ENCODE measurements at regions not wholly inside any gene's neighbourhood (a gene's known extent, or its start where the extent isn't known, plus 50 kb on each side); places are given as distances from the start of the nearest gene placed in this dataset.

GRCh38 chr6:4559281-4559875 lies 216.8 kb upstream of the CDYL start:
- Histone ChIP-seq H3K9me3 (replicated peaks in 1 of 11) (peaks cover 0 to 7% (median 0%) of the 10 kb centered on the region in 11 experiments; a peak in 1 of 22 replicates), H3K4me3 (no peak overlapping the region), H3K4me2 (no peak overlapping the region), H3K36me3 (no peaks in the 10 kb centered on the region), H3K9ac (no peak overlapping the region), H3K27ac (no peak overlapping the region), H4K20me1 (no peaks in the 10 kb centered on the region), H3K4me1 (no peaks in the 10 kb centered on the region; a peak in 2 of 20 replicates), H3K27me3 (no peaks in the 10 kb centered on the region)
- no peak for TF ChIP-seq Cebpa-rat (IDR thresholded peaks at IDR 0.05)

- no peaks in the 10 kb centered on the region for H3K36me3 ChIP-seq
- TF ChIP-seq Cebpa-rat (IDR thresholded peaks at IDR 0.05): no peak
- peaks cover 8 to 12% (median 10%) of the 10 kb centered on the region in 11 experiments; a peak in 21 of 22 replicates for H3K9me3 ChIP-seq (replicated peaks in 1 of 11)
- no peak overlapping the region for H3K27ac ChIP-seq
- no peaks in the 10 kb centered on the region for H4K20me1 ChIP-seq
- no peak overlapping the region for H3K4me2 ChIP-seq
- H3K4me3 ChIP-seq: no peak overlapping the region
- no peak overlapping the region for H3K9ac ChIP-seq
- no peaks in the 10 kb centered on the region for H3K4me1 ChIP-seq
- H3K27me3 ChIP-seq: no peaks in the 10 kb centered on the region
These were observed 221.6 kb upstream of the CDYL start for GRCh38 chr6:4554645-4555044.

- H3K27me3 ChIP-seq: no peaks in the 10 kb centered on the region
- no peak overlapping the region for H3K4me2 ChIP-seq
- no peaks in the 10 kb centered on the region for H3K4me1 ChIP-seq
- peaks cover 11 to 16% (median 13%) of the 10 kb centered on the region in 11 experiments; a peak in 21 of 22 replicates for H3K9me3 ChIP-seq (replicated peaks in 1 of 11)
- no peak overlapping the region for H3K9ac ChIP-seq
- no peak overlapping the region for H3K4me3 ChIP-seq
- TF ChIP-seq Cebpa-rat (IDR thresholded peaks at IDR 0.05): no peak
- no peaks in the 10 kb centered on the region for H4K20me1 ChIP-seq
- H3K36me3 ChIP-seq: no peaks in the 10 kb centered on the region
- H3K27ac ChIP-seq: no peak overlapping the region
These were observed 222.8 kb upstream of the CDYL start for GRCh38 chr6:4553387-4553786.

GRCh38 chr6:4550227-4550597 lies 226.0 kb upstream of the CDYL start:
- H3K36me3 ChIP-seq: no peaks in the 10 kb centered on the region
- TF ChIP-seq Cebpa-rat (IDR thresholded peaks at IDR 0.05): no peak

GRCh38 chr6:4549556-4550226 lies 226.5 kb upstream of the CDYL start:
- H3K27ac ChIP-seq: no peak overlapping the region
- H3K27me3 ChIP-seq: no peaks in the 10 kb centered on the region
- H3K36me3 ChIP-seq: no peaks in the 10 kb centered on the region
- H3K4me1 ChIP-seq: no peaks in the 10 kb centered on the region
- no peak overlapping the region for H3K4me2 ChIP-seq
- no peak overlapping the region for H3K9ac ChIP-seq
- H4K20me1 ChIP-seq: no peaks in the 10 kb centered on the region
- TF ChIP-seq Cebpa-rat (IDR thresholded peaks at IDR 0.05): no peak
- no peak overlapping the region for H3K4me3 ChIP-seq
- peaks cover 11 to 16% (median 13%) of the 10 kb centered on the region in 11 experiments; a peak in 21 of 22 replicates for H3K9me3 ChIP-seq (replicated peaks in 1 of 11)

More at GRCh38 chr6:4550227-4550597, 226.0 kb upstream of the CDYL start:
- Histone ChIP-seq H3K27me3 (no peaks in the 10 kb centered on the region), H3K27ac (no peak overlapping the region), H3K9ac (no peak overlapping the region), H3K4me1 (no peaks in the 10 kb centered on the region), H3K9me3 (replicated peaks in 1 of 11) (peaks cover 11 to 16% (median 13%) of the 10 kb centered on the region in 11 experiments; a peak in 21 of 22 replicates), H3K4me2 (no peak overlapping the region), H3K4me3 (no peak overlapping the region), H4K20me1 (no peaks in the 10 kb centered on the region)

GRCh38 chr6:4545893-4546292 lies 230.3 kb upstream of the CDYL start:
- no peak for TF ChIP-seq Cebpa-rat (IDR thresholded peaks at IDR 0.05)
- H3K9ac ChIP-seq: no peak overlapping the region
- no peak overlapping the region for H3K4me3 ChIP-seq
- H3K4me1 ChIP-seq: no peaks in the 10 kb centered on the region
- H3K27ac ChIP-seq: no peak overlapping the region
- H3K4me2 ChIP-seq: no peak overlapping the region
- no peaks in the 10 kb centered on the region for H3K36me3 ChIP-seq
- H3K27me3 ChIP-seq: no peaks in the 10 kb centered on the region
- no peaks in the 10 kb centered on the region for H4K20me1 ChIP-seq
- H3K9me3 ChIP-seq (replicated peaks in 1 of 11): peaks cover 11 to 22% (median 14%) of the 10 kb centered on the region in 11 experiments; a peak in 21 of 22 replicates

- H3K9me3 ChIP-seq (replicated peaks in 1 of 11): 0 out of 22 replicates have a peak, but pooled peaks cover 0 to 6% (median 0%) of the 10 kb centered on the region in 11 experiments
- H3K27me3 ChIP-seq: no peaks in the 10 kb centered on the region
- no peak overlapping the region for H3K4me2 ChIP-seq
- no peaks in the 10 kb centered on the region for H3K36me3 ChIP-seq
- no peak overlapping the region for H3K27ac ChIP-seq
- no peak for TF ChIP-seq Cebpa-rat (IDR thresholded peaks at IDR 0.05)
- no peak overlapping the region for H3K9ac ChIP-seq
- H4K20me1 ChIP-seq: no peaks in the 10 kb centered on the region
- H3K4me3 ChIP-seq: no peak overlapping the region
- H3K4me1 ChIP-seq: no peaks in the 10 kb centered on the region
These were observed 232.6 kb upstream of the CDYL start for GRCh38 chr6:4543596-4543995.

GRCh38 chr6:4533576-4533975 lies 242.6 kb upstream of the CDYL start:
- no peak overlapping the region for H3K9ac ChIP-seq
- H3K36me3 ChIP-seq: no peaks in the 10 kb centered on the region
- H4K20me1 ChIP-seq: no peaks in the 10 kb centered on the region
- no peak overlapping the region for H3K4me2 ChIP-seq
- 0 out of 20 replicates have a peak, but pooled peaks cover 0 to 5% (median 0%) of the 10 kb centered on the region in 10 experiments for H3K4me1 ChIP-seq
- H3K9me3 ChIP-seq (replicated peaks in 1 of 11): peaks cover 0 to 33% (median 8%) of the 10 kb centered on the region in 11 experiments; a peak in 9 of 22 replicates
- no peak overlapping the region for H3K27ac ChIP-seq
- H3K27me3 ChIP-seq: no peaks in the 10 kb centered on the region
- no peak overlapping the region for H3K4me3 ChIP-seq
- no peak for TF ChIP-seq Cebpa-rat (IDR thresholded peaks at IDR 0.05)

- Histone ChIP-seq H3K4me2 (no peak overlapping the region), H3K9ac (no peak overlapping the region), H3K9me3 (replicated peaks in 1 of 11) (peaks cover 0 to 33% (median 7%) of the 10 kb centered on the region in 11 experiments; a peak in 9 of 22 replicates), H3K27me3 (no peaks in the 10 kb centered on the region), H3K36me3 (no peaks in the 10 kb centered on the region), H3K4me3 (no peak overlapping the region), H3K4me1 (no peaks in the 10 kb centered on the region), H4K20me1 (no peaks in the 10 kb centered on the region), H3K27ac (no peak overlapping the region)
- no peak for TF ChIP-seq Cebpa-rat (IDR thresholded peaks at IDR 0.05)
These were observed 244.8 kb upstream of the CDYL start for GRCh38 chr6:4531406-4531805.

- H4K20me1 ChIP-seq: no peaks in the 10 kb centered on the region
- no peak overlapping the region for H3K4me2 ChIP-seq
- H3K9ac ChIP-seq: no peak overlapping the region
- H3K27me3 ChIP-seq: no peaks in the 10 kb centered on the region
- H3K4me3 ChIP-seq: no peak overlapping the region
- TF ChIP-seq Cebpa-rat (IDR thresholded peaks at IDR 0.05): no peak
- no peaks in the 10 kb centered on the region for H3K4me1 ChIP-seq
- no peak overlapping the region for H3K27ac ChIP-seq
- no peaks in the 10 kb centered on the region for H3K36me3 ChIP-seq
- no peaks in the 10 kb centered on the region for H3K9me3 ChIP-seq (replicated peaks in 1 of 11)
These were observed 253.8 kb upstream of the CDYL start for GRCh38 chr6:4522453-4522852.

Measured in BLaER1 treated with 17β-estradiol and CSF1 and Interleukin-3, amounts not matched to agents 10 nM and 100 nM (cell line).